Endothelial cell of umbilical vein (primary cell): ENCODE measurements at regions not wholly inside any gene's neighbourhood (a gene's known extent, or its start where the extent isn't known, plus 50 kb on each side); places are given as distances from the start of the nearest gene placed in this dataset.

Source experiments
- EZH2 ChIP-seq: IDR thresholded peaks from 2 replicates; pipeline ENCODE4 v1.6.1; 2012; ENCODE audit warnings: borderline replicate concordance, low read depth, mild to moderate bottlenecking, moderate library complexity, low read length, inconsistent platforms; ENCODE audit not compliant: severe bottlenecking
- FOS ChIP-seq: IDR thresholded peaks from 2 replicates; pipeline ENCODE4 v1.6.1; 2011; ENCODE audit warnings: mild to moderate bottlenecking, low read length, moderate library complexity, borderline replicate concordance; ENCODE audit not compliant: insufficient read depth
- JUN ChIP-seq: IDR thresholded peaks from 2 replicates; pipeline ENCODE4 v1.6.1; 2011; ENCODE audit warnings: borderline replicate concordance, low read depth; ENCODE audit not compliant: insufficient read length, insufficient read depth
- MYC ChIP-seq: IDR thresholded peaks from one replicate; pipeline ENCODE4 v1.6.1; 2011; ENCODE audit warnings: mild to moderate bottlenecking, low read depth, low read length
- POLR2A ChIP-seq: IDR thresholded peaks from 2 replicates; pipeline ENCODE4 v1.6.1; 2012; ENCODE audit warnings: low read depth, mild to moderate bottlenecking, control low read depth, low read length
- POLR2AphosphoS5 ChIP-seq: IDR thresholded peaks from 2 replicates; pipeline ENCODE4 v1.6.1; 2012; ENCODE audit warnings: low read depth, mild to moderate bottlenecking, control low read depth, low read length, moderate library complexity; ENCODE audit not compliant: insufficient read depth
- TF ChIP-seq, protein P1 (sequence below), 2 donors: IDR thresholded peaks; 1 replicate in 1 of 2; 2 replicates in 1 of 2; pipeline ENCODE4 v1.5.1; 2011; ENCODE audit warnings: low read length in 2 of 2, mild to moderate bottlenecking in 2 of 2, moderate library complexity in 2 of 2, control low read depth in 1 of 2, inconsistent platforms in 1 of 2, low read depth in 1 of 2; ENCODE audit not compliant: insufficient read depth in 1 of 2; ENCODE audit errors: extremely low read depth in 1 of 2
- TF ChIP-seq, protein P2 (sequence below): IDR thresholded peaks from 2 replicates; pipeline ENCODE4 v1.6.1; 2011; ENCODE audit not compliant: insufficient read depth, insufficient read length

DNA sequence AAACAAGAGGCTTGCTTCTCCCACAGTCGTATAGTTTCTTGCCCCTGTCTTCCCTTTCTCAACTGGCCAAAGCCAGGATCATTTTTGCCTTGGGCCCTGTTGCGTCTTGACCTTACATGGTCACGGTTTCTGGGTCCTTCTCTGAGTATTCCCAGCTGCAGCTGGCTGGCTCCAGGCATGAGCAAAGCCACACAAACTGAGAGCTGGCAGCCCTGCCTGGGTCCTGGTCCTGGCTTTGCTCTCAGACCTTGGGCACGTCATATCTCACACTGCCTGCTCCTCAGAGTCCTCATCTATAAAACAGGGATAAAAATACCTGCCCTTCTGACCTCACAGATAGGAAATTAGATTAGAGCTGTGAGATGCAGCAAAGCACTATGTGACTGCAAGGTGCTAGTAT, 277.6 kb downstream of the CBLN1 start:
- TF ChIP-seq POLR2A, result no peak
- TF ChIP-seq, protein P1, sequence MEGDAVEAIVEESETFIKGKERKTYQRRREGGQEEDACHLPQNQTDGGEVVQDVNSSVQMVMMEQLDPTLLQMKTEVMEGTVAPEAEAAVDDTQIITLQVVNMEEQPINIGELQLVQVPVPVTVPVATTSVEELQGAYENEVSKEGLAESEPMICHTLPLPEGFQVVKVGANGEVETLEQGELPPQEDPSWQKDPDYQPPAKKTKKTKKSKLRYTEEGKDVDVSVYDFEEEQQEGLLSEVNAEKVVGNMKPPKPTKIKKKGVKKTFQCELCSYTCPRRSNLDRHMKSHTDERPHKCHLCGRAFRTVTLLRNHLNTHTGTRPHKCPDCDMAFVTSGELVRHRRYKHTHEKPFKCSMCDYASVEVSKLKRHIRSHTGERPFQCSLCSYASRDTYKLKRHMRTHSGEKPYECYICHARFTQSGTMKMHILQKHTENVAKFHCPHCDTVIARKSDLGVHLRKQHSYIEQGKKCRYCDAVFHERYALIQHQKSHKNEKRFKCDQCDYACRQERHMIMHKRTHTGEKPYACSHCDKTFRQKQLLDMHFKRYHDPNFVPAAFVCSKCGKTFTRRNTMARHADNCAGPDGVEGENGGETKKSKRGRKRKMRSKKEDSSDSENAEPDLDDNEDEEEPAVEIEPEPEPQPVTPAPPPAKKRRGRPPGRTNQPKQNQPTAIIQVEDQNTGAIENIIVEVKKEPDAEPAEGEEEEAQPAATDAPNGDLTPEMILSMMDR (IDR thresholded peaks at IDR 0.05; ENCODE audit: extremely low read depth in 1 of 2, insufficient read depth in 1 of 2, low read depth in 1 of 2, low read length in 2 of 2), result no peak
- no peak for TF ChIP-seq POLR2AphosphoS5
- no peak for TF ChIP-seq EZH2
- TF ChIP-seq, protein P2, sequence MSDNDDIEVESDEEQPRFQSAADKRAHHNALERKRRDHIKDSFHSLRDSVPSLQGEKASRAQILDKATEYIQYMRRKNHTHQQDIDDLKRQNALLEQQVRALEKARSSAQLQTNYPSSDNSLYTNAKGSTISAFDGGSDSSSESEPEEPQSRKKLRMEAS, result no peak
- no peak for TF ChIP-seq JUN
- no peak for TF ChIP-seq MYC
- TF ChIP-seq FOS, result no peak
